OCI-LY3 (cell line): ENCODE measurements at regions not wholly inside any gene's neighbourhood (a gene's known extent, or its start where the extent isn't known, plus 50 kb on each side); places are given as distances from the start of the nearest gene placed in this dataset.

Experiments
- EZH2phosphoT487 ChIP-seq: fragments of 200-600 bp; shearing (Covaris generic); IDR thresholded peaks from 2 replicates; pipeline ENCODE4 v1.6.1; 2018; ENCODE audit warnings: antibody characterized with exemption, mixed run types, low read depth
- TF ChIP-seq, protein P1 (sequence below): fragments of 200-600, 300-600 bp; sonication (generic); IDR thresholded peaks from 2 replicates; pipeline ENCODE4 v1.5.1; 2014; ENCODE audit warnings: antibody characterized with exemption, low read length, low read depth

DNA sequence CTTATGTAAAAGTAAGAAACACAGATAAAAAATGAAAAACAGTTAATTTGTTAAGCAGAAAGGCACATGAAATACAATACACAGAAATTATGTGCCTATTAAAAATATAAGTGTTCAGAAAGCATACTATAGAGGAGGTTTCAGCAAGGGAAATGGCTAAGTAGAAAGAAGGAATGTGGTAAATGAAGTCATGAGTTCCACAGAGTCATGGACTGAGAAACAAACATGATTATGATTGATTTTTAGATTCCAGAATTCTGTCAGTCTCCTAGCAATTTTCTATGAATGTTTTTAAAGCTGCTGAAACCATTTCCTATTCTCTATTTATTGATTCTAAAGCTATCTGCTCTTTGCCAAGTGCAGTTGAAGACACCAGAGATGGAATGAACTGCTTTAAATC, 1398.4 kb downstream of the ARAP2 start:
- TF ChIP-seq, protein P1, sequence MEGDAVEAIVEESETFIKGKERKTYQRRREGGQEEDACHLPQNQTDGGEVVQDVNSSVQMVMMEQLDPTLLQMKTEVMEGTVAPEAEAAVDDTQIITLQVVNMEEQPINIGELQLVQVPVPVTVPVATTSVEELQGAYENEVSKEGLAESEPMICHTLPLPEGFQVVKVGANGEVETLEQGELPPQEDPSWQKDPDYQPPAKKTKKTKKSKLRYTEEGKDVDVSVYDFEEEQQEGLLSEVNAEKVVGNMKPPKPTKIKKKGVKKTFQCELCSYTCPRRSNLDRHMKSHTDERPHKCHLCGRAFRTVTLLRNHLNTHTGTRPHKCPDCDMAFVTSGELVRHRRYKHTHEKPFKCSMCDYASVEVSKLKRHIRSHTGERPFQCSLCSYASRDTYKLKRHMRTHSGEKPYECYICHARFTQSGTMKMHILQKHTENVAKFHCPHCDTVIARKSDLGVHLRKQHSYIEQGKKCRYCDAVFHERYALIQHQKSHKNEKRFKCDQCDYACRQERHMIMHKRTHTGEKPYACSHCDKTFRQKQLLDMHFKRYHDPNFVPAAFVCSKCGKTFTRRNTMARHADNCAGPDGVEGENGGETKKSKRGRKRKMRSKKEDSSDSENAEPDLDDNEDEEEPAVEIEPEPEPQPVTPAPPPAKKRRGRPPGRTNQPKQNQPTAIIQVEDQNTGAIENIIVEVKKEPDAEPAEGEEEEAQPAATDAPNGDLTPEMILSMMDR, result no peak
- no peak for TF ChIP-seq EZH2phosphoT487
